Progenitor cell of endocrine pancreas (in vitro differentiated cells): ENCODE measurements at regions not wholly inside any gene's neighbourhood (a gene's known extent, or its start where the extent isn't known, plus 50 kb on each side); places are given as distances from the start of the nearest gene placed in this dataset.

ENCODE experiments used
- DNase-seq: peaks from one replicate; pipeline ENCODE4 v3.0.0; 2021; ENCODE audit warnings: low spot score; ENCODE audit not compliant: unreplicated experiment
- H3K27ac Mint-ChIP-seq: 2 replicates; pipeline ENCODE4 v1.8.0; 2021; ENCODE audit warnings: mild to moderate bottlenecking, moderate library complexity, mixed read lengths
- H3K27me3 Mint-ChIP-seq: 2 replicates; pipeline ENCODE4 v1.8.0; 2021; ENCODE audit warnings: mixed read lengths
- H3K36me3 Mint-ChIP-seq: 2 replicates; pipeline ENCODE4 v1.8.0; 2022; ENCODE audit warnings: mixed read lengths; ENCODE audit not compliant: insufficient read depth
- H3K4me1 Mint-ChIP-seq: 2 replicates; pipeline ENCODE4 v1.8.0; 2021; ENCODE audit warnings: low read depth, mixed read lengths
- H3K4me3 Mint-ChIP-seq: 2 replicates; pipeline ENCODE4 v1.8.0; 2021; ENCODE audit warnings: low read depth, mild to moderate bottlenecking, moderate library complexity, mixed read lengths
- H3K9me3 Mint-ChIP-seq: 2 replicates; pipeline ENCODE4 v1.8.0; 2021; ENCODE audit warnings: low read depth, mixed read lengths
- CTCF ChIP-seq: fragments of 200-600 bp; sonication (generic); IDR thresholded peaks from one replicate; pipeline ENCODE4 v1.5.0; 2021; ENCODE audit warnings: antibody characterized with exemption, mild to moderate bottlenecking; ENCODE audit not compliant: unreplicated experiment

GRCh38 chr3:159263750-159264553 is 462.1 kb downstream of the MFSD1 start:
- Mint-ChIP-seq H3K27me3 (peaks cover 26% of the 10 kb centered on the region), H3K36me3 (no peaks in the 10 kb centered on the region), H3K4me3 (no peak overlapping the region), H3K4me1 (no peaks in the 10 kb centered on the region), H3K27ac (no peak overlapping the region), H3K9me3 (no peaks in the 10 kb centered on the region)
- peak; percentile 13 for DNase-seq
- peak; percentile 86 for TF ChIP-seq CTCF

DNA sequence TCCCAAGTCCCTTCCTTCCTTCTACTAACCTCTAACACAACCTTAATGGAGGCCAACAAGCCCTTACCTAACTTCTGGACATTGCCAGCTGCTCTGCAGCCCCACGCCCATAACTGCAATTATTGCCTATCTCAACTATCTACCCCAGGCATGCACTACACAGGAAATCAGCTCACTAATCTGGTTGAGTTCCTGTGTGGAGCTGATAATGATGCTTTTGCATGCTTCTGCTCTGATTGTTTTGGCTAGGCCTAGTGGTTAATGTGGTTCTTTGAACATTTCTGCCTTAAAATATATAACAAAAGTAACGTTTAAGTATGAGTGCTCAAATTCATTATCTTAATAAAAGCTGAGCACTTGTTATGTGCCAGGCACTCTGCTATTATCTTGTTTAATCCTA is 463.9 kb downstream of the MFSD1 start:
- Mint-ChIP-seq H3K9me3 (no peaks in the 10 kb centered on the region), H3K27me3 (peaks cover 22% of the 10 kb centered on the region), H3K4me1 (no peaks in the 10 kb centered on the region), H3K27ac (no peak overlapping the region), H3K36me3 (no peaks in the 10 kb centered on the region), H3K4me3 (no peak overlapping the region)
- no peak for TF ChIP-seq CTCF
- DNase-seq: no peak

- H3K27ac Mint-ChIP-seq: no peak overlapping the region
- no peaks in the 10 kb centered on the region for H3K4me1 Mint-ChIP-seq
- peak; percentile 68 for TF ChIP-seq CTCF
- peaks cover 16% of the 10 kb centered on the region for H3K27me3 Mint-ChIP-seq
- DNase-seq: peak; percentile 35
- no peak overlapping the region for H3K4me3 Mint-ChIP-seq
- H3K36me3 Mint-ChIP-seq: no peaks in the 10 kb centered on the region
- no peaks in the 10 kb centered on the region for H3K9me3 Mint-ChIP-seq
Measured at GRCh38 chr3:159266779-159267178, 464.9 kb downstream of the MFSD1 start.

- H3K27me3 Mint-ChIP-seq: peaks cover 18% of the 10 kb centered on the region
- TF ChIP-seq CTCF: no peak
- no peaks in the 10 kb centered on the region for H3K9me3 Mint-ChIP-seq
- H3K36me3 Mint-ChIP-seq: no peaks in the 10 kb centered on the region
- no peak overlapping the region for H3K4me3 Mint-ChIP-seq
- no peak overlapping the region for H3K27ac Mint-ChIP-seq
- no peak for DNase-seq
- H3K4me1 Mint-ChIP-seq: no peaks in the 10 kb centered on the region
Measured at GRCh38 chr3:159271799-159272512, 470.1 kb downstream of the MFSD1 start.

DNA sequence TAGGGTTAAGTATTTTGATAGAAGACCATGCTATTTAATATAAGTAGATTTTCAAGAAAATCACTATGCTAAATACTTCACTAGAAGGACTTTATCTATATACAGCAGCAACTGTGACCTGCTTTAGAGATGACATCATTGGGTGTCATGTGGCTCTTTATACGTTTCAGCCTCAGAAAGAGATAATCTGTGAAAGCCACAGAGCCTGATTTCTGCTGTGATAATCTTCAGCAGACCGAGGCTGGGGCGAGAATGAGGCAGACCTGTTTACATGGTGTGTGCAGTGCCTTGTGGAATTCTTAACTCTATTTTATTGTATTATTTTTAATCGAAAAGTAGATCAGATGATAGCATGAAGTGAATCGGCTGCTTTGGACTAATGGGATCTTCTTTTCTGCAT is 471.2 kb downstream of the MFSD1 start:
- H3K36me3 Mint-ChIP-seq: no peaks in the 10 kb centered on the region
- no peak for TF ChIP-seq CTCF
- no peak for DNase-seq
- no peaks in the 10 kb centered on the region for H3K9me3 Mint-ChIP-seq
- H3K27me3 Mint-ChIP-seq: peaks cover 22% of the 10 kb centered on the region
- H3K4me3 Mint-ChIP-seq: no peak overlapping the region
- H3K4me1 Mint-ChIP-seq: no peaks in the 10 kb centered on the region
- no peak overlapping the region for H3K27ac Mint-ChIP-seq
